Fibroblast of lung (primary cell): ENCODE measurements at regions not wholly inside any gene's neighbourhood (a gene's known extent, or its start where the extent isn't known, plus 50 kb on each side); places are given as distances from the start of the nearest gene placed in this dataset.

Source experiments
- DNase-seq, 2 donors: peaks; one replicate each; pipeline versions ENCODE4 v3.0.0 to v3.0.0-alpha.2; 2010; ENCODE audit warnings: low read depth in 2 of 2
- H2AFZ ChIP-seq: 2 replicates; pipeline ENCODE4 v1.5.1; 2012; ENCODE audit warnings: low read length, control low read depth, inconsistent platforms
- H3K27ac ChIP-seq: 2 replicates; pipeline ENCODE4 v1.5.1; 2011; ENCODE audit warnings: low read length, control low read depth; ENCODE audit not compliant: insufficient read depth
- H3K27me3 ChIP-seq: 2 replicates; pipeline ENCODE4 v1.5.1; 2011; ENCODE audit warnings: mild to moderate bottlenecking, low read length; ENCODE audit not compliant: control insufficient read depth, insufficient read depth
- H3K36me3 ChIP-seq: 2 replicates; pipeline ENCODE4 v1.5.1; 2011; ENCODE audit warnings: low read length; ENCODE audit not compliant: control insufficient read depth, insufficient read depth
- H3K4me1 ChIP-seq: 2 replicates; pipeline ENCODE4 v1.5.1; 2011; ENCODE audit warnings: low read length; ENCODE audit not compliant: control insufficient read depth, insufficient read depth; ENCODE audit errors: extremely low read depth
- H3K4me2 ChIP-seq: 2 replicates; pipeline ENCODE4 v1.5.1; 2011; ENCODE audit warnings: low read length, control low read depth; ENCODE audit not compliant: insufficient read depth; ENCODE audit errors: extremely low read depth
- H3K4me3 ChIP-seq, 4 experiments: fragments of 200-600 bp in 1 of 4; sonication (generic) in 1 of 4; replicated peaks in 1 of 4; 2 replicates each; pipeline ENCODE4 v1.5.1; 2011 to 2016; ENCODE audit warnings: low read length in 4 of 4, low read depth in 3 of 4, mild to moderate bottlenecking in 3 of 4, control low read depth in 2 of 4, inconsistent platforms in 1 of 4, mixed read lengths in 1 of 4; ENCODE audit not compliant: insufficient read depth in 1 of 4; ENCODE audit errors: control extremely low read depth in 1 of 4
- H3K79me2 ChIP-seq: 2 replicates; pipeline ENCODE4 v1.5.1; 2012; ENCODE audit warnings: mild to moderate bottlenecking, low read length, inconsistent platforms; ENCODE audit not compliant: control insufficient read depth, insufficient read depth
- H3K9ac ChIP-seq: 2 replicates; pipeline ENCODE4 v1.5.1; 2011; ENCODE audit warnings: mild to moderate bottlenecking, low read length, control low read depth; ENCODE audit not compliant: insufficient read depth
- H3K9me3 ChIP-seq: 2 replicates; pipeline ENCODE4 v1.5.1; 2012; ENCODE audit warnings: low read depth, low read length; ENCODE audit not compliant: control insufficient read depth, insufficient read depth
- H4K20me1 ChIP-seq: 2 replicates; pipeline ENCODE4 v1.5.1; 2011; ENCODE audit warnings: low read length; ENCODE audit not compliant: control insufficient read depth, insufficient read depth; ENCODE audit errors: extremely low read depth
- CTCF ChIP-seq, 2 donors: IDR thresholded peaks in 1 of 2; conservative IDR thresholded peaks in 1 of 2; 1 replicate in 1 of 2; 2 replicates in 1 of 2; pipeline ENCODE4 v1.5.1; 2011 to 2012; ENCODE audit warnings: low read length in 2 of 2, control low read depth in 1 of 2, inconsistent platforms in 1 of 2, low read depth in 1 of 2, mild to moderate bottlenecking in 1 of 2
- EZH2 ChIP-seq: IDR thresholded peaks from 2 replicates; pipeline ENCODE4 v1.5.1; 2012; ENCODE audit warnings: low read length, control low read depth, mild to moderate bottlenecking; ENCODE audit errors: missing control alignments

- Histone ChIP-seq H3K4me2 (no peak overlapping the region), H2AFZ (no peak overlapping the region), H3K9me3 (no peaks in the 10 kb centered on the region), H3K27ac (no peak overlapping the region), H3K9ac (no peak overlapping the region), H4K20me1 (no peaks in the 10 kb centered on the region), H3K79me2 (no peaks in the 10 kb centered on the region), H3K36me3 (no peaks in the 10 kb centered on the region), H3K4me1 (no peaks in the 10 kb centered on the region), H3K4me3 (no peak overlapping the region), H3K27me3 (no peaks in the 10 kb centered on the region)
- DNase-seq, result peak in 1 of 2 donors; percentile 4
- TF ChIP-seq CTCF (conservative IDR thresholded peaks at IDR 0.05 in 1 of 2, IDR thresholded peaks at IDR 0.05 in 1 of 2; ENCODE audit: low read depth in 1 of 2, low read length in 2 of 2) (no peak), EZH2 (no peak)
Measured at GRCh38 chr13:99721606-99722337, 220.5 kb downstream of the TM9SF2 start.

GRCh38 chr13:99717959-99718674, 216.8 kb downstream of the TM9SF2 start:
- no peaks in the 10 kb centered on the region for H3K27me3 ChIP-seq
- H3K4me3 ChIP-seq, result no peak overlapping the region
- no peaks in the 10 kb centered on the region for H3K9me3 ChIP-seq
- no peak overlapping the region for H3K9ac ChIP-seq
- no peaks in the 10 kb centered on the region for H3K36me3 ChIP-seq
- H2AFZ ChIP-seq, result no peak overlapping the region
- TF ChIP-seq EZH2, result no peak
- no peak for TF ChIP-seq CTCF (conservative IDR thresholded peaks at IDR 0.05 in 1 of 2, IDR thresholded peaks at IDR 0.05 in 1 of 2; ENCODE audit: low read depth in 1 of 2, low read length in 2 of 2)
- H3K79me2 ChIP-seq, result no peaks in the 10 kb centered on the region
- no peaks in the 10 kb centered on the region for H4K20me1 ChIP-seq
- no peak for DNase-seq
- H3K27ac ChIP-seq, result no peak overlapping the region
- H3K4me1 ChIP-seq, result no peaks in the 10 kb centered on the region
- no peak overlapping the region for H3K4me2 ChIP-seq

- Histone ChIP-seq H3K27ac (no peak overlapping the region), H3K4me3 (no peak overlapping the region), H3K9ac (no peak overlapping the region), H3K4me2 (no peak overlapping the region), H3K36me3 (no peaks in the 10 kb centered on the region), H3K9me3 (no peaks in the 10 kb centered on the region), H2AFZ (no peak overlapping the region), H3K27me3 (no peaks in the 10 kb centered on the region), H3K79me2 (no peaks in the 10 kb centered on the region), H3K4me1 (no peaks in the 10 kb centered on the region), H4K20me1 (no peaks in the 10 kb centered on the region)
- DNase-seq, result no peak
- TF ChIP-seq CTCF (conservative IDR thresholded peaks at IDR 0.05 in 1 of 2, IDR thresholded peaks at IDR 0.05 in 1 of 2; ENCODE audit: low read depth in 1 of 2, low read length in 2 of 2), result no peak
- no peak for TF ChIP-seq EZH2
Measured at GRCh38 chr13:99709134-99709533, 207.9 kb downstream of the TM9SF2 start.
